Endothelial cell of umbilical vein (primary cell): ENCODE measurements at regions not wholly inside any gene's neighbourhood (a gene's known extent, or its start where the extent isn't known, plus 50 kb on each side); places are given as distances from the start of the nearest gene placed in this dataset.

ENCODE experiments used
- BruUV-seq: library from RNA; stranded (reverse); fragments of 400-500 nt; replicated peaks from 2 replicates; lab custom pipeline; 2021; lab: Mats Ljungman, UMichigan
- CTCF ChIA-PET: fragments of 300-600, 350-600 bp; sonication (Branson Sonifier 250); formaldehyde crosslinking; loops from one replicate; lab custom pipeline; 2021; ENCODE audit warnings: antibody characterized with exemption, inconsistent platforms; lab: Charles Lee
- POLR2A ChIA-PET: fragments of 300-600, 350-600 bp; sonication (Branson Sonifier 250); formaldehyde crosslinking; loops from one replicate; lab custom pipeline; 2021; ENCODE audit warnings: antibody characterized with exemption, inconsistent platforms; lab: Charles Lee
- DNase-seq: peaks from one replicate; pipeline ENCODE4 v3.0.0-alpha.2; 2011; ENCODE audit warnings: low read depth, low spot score
- FAIRE-seq: peaks from 2 replicates; lab custom pipeline; 2011; peaks lifted over from hg19 to GRCh38; lab: Jason Lieb, UNC
- H2AFZ ChIP-seq: 2 replicates; pipeline ENCODE4 v1.6.0; 2012; ENCODE audit warnings: low read depth, low read length, control low read depth, inconsistent platforms
- H3K27ac ChIP-seq: 2 replicates; pipeline ENCODE4 v1.5.1; 2011; ENCODE audit warnings: low read depth, mild to moderate bottlenecking, control low read depth, low read length, moderate library complexity; ENCODE audit not compliant: insufficient read depth
- H3K27me3 ChIP-seq, 2 experiments: 2 replicates each; pipeline versions ENCODE4 v1.6.0 to v1.6.1; 2011; ENCODE audit warnings: low read length in 2 of 2, mixed read lengths in 1 of 2; ENCODE audit not compliant: control insufficient read depth in 2 of 2, insufficient read depth in 2 of 2
- H3K36me3 ChIP-seq, 2 experiments: 2 replicates in 1 of 2; 3 replicates in 1 of 2; pipeline ENCODE4 v1.5.1; 2011; ENCODE audit warnings: low read length in 2 of 2, mild to moderate bottlenecking in 1 of 2, moderate library complexity in 1 of 2; ENCODE audit not compliant: control insufficient read depth in 2 of 2, insufficient read depth in 2 of 2; ENCODE audit errors: extremely low read depth in 1 of 2
- H3K4me1 ChIP-seq: 3 replicates; pipeline ENCODE4 v1.5.1; 2011; ENCODE audit warnings: mild to moderate bottlenecking, low read length; ENCODE audit not compliant: control insufficient read depth, insufficient read depth; ENCODE audit errors: extremely low read depth
- H3K4me2 ChIP-seq: 2 replicates; pipeline ENCODE4 v1.6.1; 2011; ENCODE audit warnings: low read length, control low read depth, mixed read lengths; ENCODE audit not compliant: insufficient read depth
- H3K4me3 ChIP-seq, 3 experiments: fragments of 200-600 bp in 1 of 3; sonication (generic), shearing (Covaris generic) in 1 of 3; replicated peaks in 1 of 3; 2 replicates each; pipeline ENCODE4 v1.5.1; 2011 to 2016; ENCODE audit warnings: control low read depth in 3 of 3, low read length in 3 of 3, mild to moderate bottlenecking in 2 of 3, inconsistent platforms in 1 of 3, low read depth in 1 of 3, moderate library complexity in 1 of 3; ENCODE audit not compliant: insufficient read depth in 1 of 3
- H3K79me2 ChIP-seq: 2 replicates; pipeline ENCODE4 v1.6.0; 2012; ENCODE audit warnings: low read length, inconsistent platforms; ENCODE audit not compliant: control insufficient read depth, insufficient read depth
- H3K9ac ChIP-seq: replicated peaks from 2 replicates; pipeline ENCODE3; 2011; ENCODE audit warnings: low read length, control low read depth; ENCODE audit not compliant: insufficient read depth; ENCODE audit errors: extremely low read depth
- H3K9me1 ChIP-seq: replicated peaks from 3 replicates; pipeline ENCODE4 v1.6.0; 2011; ENCODE audit warnings: mild to moderate bottlenecking, low read length; ENCODE audit not compliant: control insufficient read depth, insufficient read depth; ENCODE audit errors: extremely low read depth
- H3K9me3 ChIP-seq: replicated peaks from 2 replicates; pipeline ENCODE4 v1.5.1; 2012; ENCODE audit warnings: low read length, inconsistent platforms; ENCODE audit not compliant: control insufficient read depth, insufficient read depth
- H4K20me1 ChIP-seq: replicated peaks from 2 replicates; pipeline ENCODE3; 2011; ENCODE audit warnings: mild to moderate bottlenecking, low read length; ENCODE audit not compliant: control insufficient read depth, insufficient read depth; ENCODE audit errors: extremely low read depth
- FOS ChIP-seq: IDR thresholded peaks from 2 replicates; pipeline ENCODE4 v1.6.1; 2011; ENCODE audit warnings: mild to moderate bottlenecking, low read length, moderate library complexity, borderline replicate concordance; ENCODE audit not compliant: insufficient read depth
- GATA2 ChIP-seq: IDR thresholded peaks from 2 replicates; pipeline ENCODE4 v1.7.0; 2011; ENCODE audit warnings: low read depth, mild to moderate bottlenecking, moderate library complexity, mixed read lengths, low read length; ENCODE audit not compliant: insufficient read length, insufficient read depth
- MYC ChIP-seq: IDR thresholded peaks from one replicate; pipeline ENCODE4 v1.6.1; 2011; ENCODE audit warnings: mild to moderate bottlenecking, low read depth, low read length
- POLR2A ChIP-seq: IDR thresholded peaks from 2 replicates; pipeline ENCODE4 v1.6.1; 2012; ENCODE audit warnings: low read depth, mild to moderate bottlenecking, control low read depth, low read length
- dilution Hi-C: fragments of 300-500 bp; cut with MboI; formaldehyde crosslinking; loops from one replicate; pipeline ENCODE4 v1.15.0; 2019; ENCODE audit warnings: low sequenced_read_pairs; ENCODE audit not compliant: extremely low pct_ligation_motif_present
- intact Hi-C: fragments of 100-400 bp; cut with micrococcal nuclease; formaldehyde crosslinking; loops from one replicate; pipeline ENCODE4 v1.10.0; 2022
- TF ChIP-seq, protein P1 (sequence below), 2 donors: IDR thresholded peaks; 1 replicate in 1 of 2; 2 replicates in 1 of 2; pipeline ENCODE4 v1.5.1; 2011; ENCODE audit warnings: low read length in 2 of 2, mild to moderate bottlenecking in 2 of 2, moderate library complexity in 2 of 2, control low read depth in 1 of 2, inconsistent platforms in 1 of 2, low read depth in 1 of 2; ENCODE audit not compliant: insufficient read depth in 1 of 2; ENCODE audit errors: extremely low read depth in 1 of 2

DNA sequence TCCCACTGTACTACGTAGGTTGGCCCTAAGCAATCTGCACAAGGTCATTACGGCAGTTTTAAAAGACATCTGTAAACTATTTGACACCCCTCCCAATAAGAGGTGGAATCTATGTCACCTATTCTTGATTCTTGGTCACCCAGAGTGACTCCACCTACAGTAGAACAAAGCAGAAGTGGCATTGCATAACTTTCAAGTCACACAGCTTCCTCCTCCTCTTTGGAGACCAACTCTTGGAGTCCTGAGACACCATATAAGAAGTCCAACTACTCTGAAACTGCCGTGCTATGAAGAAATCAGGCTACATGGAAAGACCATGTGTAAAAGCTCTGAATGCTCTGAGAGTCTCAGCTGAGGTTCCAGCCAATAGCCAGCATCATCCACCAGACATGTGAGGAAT lies 253.5 kb upstream of the CDH20 start:
- ChIA-PET POLR2A (interaction anchor here (0.6 kb wide), 1 partner anchor 260 kb away, joined by 3 read pairs; no protein-coding TSS in a partner anchor), CTCF (interaction anchor here (0.7 to 2.0 kb wide), 3 partner anchors 15 to 271 kb away, joined by 3 to 9 read pairs (median 5); no protein-coding TSS in a partner anchor)
- H3K36me3 ChIP-seq, result no peaks in the 10 kb centered on the region
- H3K4me3 ChIP-seq, result no peak overlapping the region
- DNase-seq (no peak), FAIRE-seq (no peak)
- intact Hi-C loops (no loop called here), dilution Hi-C loops (no loop called here)
- no peaks in the 10 kb centered on the region for H3K79me2 ChIP-seq
- no peak overlapping the region for H3K27ac ChIP-seq
- no peak for TF ChIP-seq POLR2A
- no TSS peak for BruUV-seq
- H3K27me3 ChIP-seq, result no peaks in the 10 kb centered on the region
- no peaks in the 10 kb centered on the region for H4K20me1 ChIP-seq
- no peak overlapping the region for H3K4me2 ChIP-seq
- no peaks in the 10 kb centered on the region for H3K9me1 ChIP-seq
- H3K9me3 ChIP-seq, result no peaks in the 10 kb centered on the region
- no peak overlapping the region for H3K9ac ChIP-seq
- H2AFZ ChIP-seq, result no peak overlapping the region
- H3K4me1 ChIP-seq, result no peaks in the 10 kb centered on the region

DNA sequence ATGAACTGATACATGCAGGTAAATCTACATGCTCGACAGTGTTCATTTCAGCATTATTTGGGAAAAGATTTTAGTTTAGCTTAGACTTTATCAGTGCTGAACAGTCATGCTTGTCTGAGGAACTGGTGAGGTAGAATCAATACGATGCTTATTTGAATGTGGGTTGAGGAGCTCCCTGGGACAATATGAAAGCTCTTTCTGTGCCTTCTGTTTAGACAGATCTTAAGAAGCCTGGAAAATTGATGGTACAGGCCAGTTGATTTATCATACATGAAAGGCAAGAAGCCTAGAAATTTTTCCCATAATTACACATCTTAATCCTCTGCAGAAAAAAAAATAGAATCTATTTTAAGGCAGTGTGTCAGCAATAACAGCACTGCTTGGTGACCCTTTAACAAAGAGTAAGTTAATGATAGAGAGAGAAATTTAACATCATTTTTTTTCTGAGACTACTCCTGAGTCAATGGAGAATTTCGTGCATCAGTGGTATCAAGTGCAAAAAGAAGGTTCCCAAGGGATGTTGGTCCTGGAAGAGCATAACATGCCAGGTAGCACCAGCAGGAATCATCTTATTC lies 252.2 kb upstream of the CDH20 start:
- intact Hi-C loops, result no loop called here
- FAIRE-seq, result no peak

More for the DNA sequence above, 252.2 kb upstream of the CDH20 start:
- Histone ChIP-seq H3K4me2 (no peak overlapping the region), H3K9me1 (no peaks in the 10 kb centered on the region), H3K27ac (no peak overlapping the region), H3K4me3 (no peak overlapping the region), H3K36me3 (no peaks in the 10 kb centered on the region), H4K20me1 (no peaks in the 10 kb centered on the region), H3K4me1 (no peaks in the 10 kb centered on the region), H3K9me3 (no peaks in the 10 kb centered on the region), H3K9ac (no peak overlapping the region), H3K27me3 (no peaks in the 10 kb centered on the region), H3K79me2 (no peaks in the 10 kb centered on the region), H2AFZ (no peak overlapping the region)
- dilution Hi-C loops, result no loop called here
- CTCF ChIA-PET, result interaction anchor here (0.9 to 2.0 kb wide), 3 partner anchors 8 to 273 kb away, joined by 3 to 9 read pairs (median 3); no protein-coding TSS in a partner anchor
- no TSS peak for BruUV-seq
- DNase-seq, result no peak
- POLR2A ChIA-PET, result no interaction called here
- TF ChIP-seq FOS, result no peak
- TF ChIP-seq GATA2, result no peak
- no peak for TF ChIP-seq MYC
- TF ChIP-seq POLR2A, result no peak
- TF ChIP-seq, protein P1, sequence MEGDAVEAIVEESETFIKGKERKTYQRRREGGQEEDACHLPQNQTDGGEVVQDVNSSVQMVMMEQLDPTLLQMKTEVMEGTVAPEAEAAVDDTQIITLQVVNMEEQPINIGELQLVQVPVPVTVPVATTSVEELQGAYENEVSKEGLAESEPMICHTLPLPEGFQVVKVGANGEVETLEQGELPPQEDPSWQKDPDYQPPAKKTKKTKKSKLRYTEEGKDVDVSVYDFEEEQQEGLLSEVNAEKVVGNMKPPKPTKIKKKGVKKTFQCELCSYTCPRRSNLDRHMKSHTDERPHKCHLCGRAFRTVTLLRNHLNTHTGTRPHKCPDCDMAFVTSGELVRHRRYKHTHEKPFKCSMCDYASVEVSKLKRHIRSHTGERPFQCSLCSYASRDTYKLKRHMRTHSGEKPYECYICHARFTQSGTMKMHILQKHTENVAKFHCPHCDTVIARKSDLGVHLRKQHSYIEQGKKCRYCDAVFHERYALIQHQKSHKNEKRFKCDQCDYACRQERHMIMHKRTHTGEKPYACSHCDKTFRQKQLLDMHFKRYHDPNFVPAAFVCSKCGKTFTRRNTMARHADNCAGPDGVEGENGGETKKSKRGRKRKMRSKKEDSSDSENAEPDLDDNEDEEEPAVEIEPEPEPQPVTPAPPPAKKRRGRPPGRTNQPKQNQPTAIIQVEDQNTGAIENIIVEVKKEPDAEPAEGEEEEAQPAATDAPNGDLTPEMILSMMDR (IDR thresholded peaks at IDR 0.05; ENCODE audit: extremely low read depth in 1 of 2, insufficient read depth in 1 of 2, low read depth in 1 of 2, low read length in 2 of 2), result no peak
